BE2C (cell line): ENCODE measurements at regions not wholly inside any gene's neighbourhood (a gene's known extent, or its start where the extent isn't known, plus 50 kb on each side); places are given as distances from the start of the nearest gene placed in this dataset.

ENCODE experiments used
- DNase-seq: peaks from one replicate; pipeline ENCODE4 v3.0.0-alpha.2; 2020
- H3K27me3 ChIP-seq: fragments of 250-450 bp; sonication (Bioruptor Pico); 2 replicates; pipeline ENCODE4 v1.5.1; 2020; ENCODE audit warnings: mild to moderate bottlenecking
- H3K36me3 ChIP-seq: fragments of 250-450 bp; sonication (Bioruptor Pico); 2 replicates; pipeline ENCODE4 v1.5.1; 2020; ENCODE audit warnings: mild to moderate bottlenecking
- H3K4me1 ChIP-seq: fragments of 250-450 bp; sonication (Bioruptor Pico); 2 replicates; pipeline ENCODE4 v1.5.1; 2020
- H3K4me3 ChIP-seq: 2 replicates; pipeline ENCODE4 v1.5.1; 2011; ENCODE audit warnings: low read depth, low read length
- H3K9me3 ChIP-seq: fragments of 250-450 bp; sonication (Bioruptor Pico); 2 replicates; pipeline ENCODE4 v1.5.1; 2020
- CTCF ChIP-seq: IDR thresholded peaks from 2 replicates; pipeline ENCODE4 v1.5.1; 2012; ENCODE audit warnings: mild to moderate bottlenecking, low read depth, low read length

GRCh38 chr17:53039981-53040380, 782.7 kb upstream of the KIF2B start:
- no peaks in the 10 kb centered on the region for H3K4me1 ChIP-seq
- TF ChIP-seq CTCF, result no peak
- no peaks in the 10 kb centered on the region for H3K27me3 ChIP-seq
- no peak overlapping the region for H3K4me3 ChIP-seq
- no peak for DNase-seq
- H3K36me3 ChIP-seq, result no peaks in the 10 kb centered on the region
- H3K9me3 ChIP-seq, result no peaks in the 10 kb centered on the region

GRCh38 chr17:53033297-53033696, 789.4 kb upstream of the KIF2B start:
- Histone ChIP-seq H3K36me3 (no peaks in the 10 kb centered on the region), H3K9me3 (no peaks in the 10 kb centered on the region), H3K4me3 (no peak overlapping the region), H3K27me3 (no peaks in the 10 kb centered on the region), H3K4me1 (peaks cover 6% of the 10 kb centered on the region)
- DNase-seq, result no peak
- no peak for TF ChIP-seq CTCF

- DNase-seq, result peak; percentile 84
- Histone ChIP-seq H3K36me3 (no peaks in the 10 kb centered on the region), H3K27me3 (no peaks in the 10 kb centered on the region), H3K9me3 (no peaks in the 10 kb centered on the region), H3K4me3 (no peak overlapping the region), H3K4me1 (peaks cover 6% of the 10 kb centered on the region)
- peak; percentile 96 for TF ChIP-seq CTCF
These were observed 789.9 kb upstream of the KIF2B start for GRCh38 chr17:53032861-53033271.

- no peak for DNase-seq
- no peak overlapping the region for H3K4me3 ChIP-seq
- no peaks in the 10 kb centered on the region for H3K36me3 ChIP-seq
- H3K4me1 ChIP-seq, result no peaks in the 10 kb centered on the region
- H3K27me3 ChIP-seq, result no peaks in the 10 kb centered on the region
- TF ChIP-seq CTCF, result no peak
- H3K9me3 ChIP-seq, result 0 out of 2 replicates have a peak, but pooled peaks cover 2% of the 10 kb centered on the region
These were observed 805.5 kb upstream of the KIF2B start for GRCh38 chr17:53017227-53017626.

GRCh38 chr17:53016085-53016484, 806.6 kb upstream of the KIF2B start:
- no peaks in the 10 kb centered on the region for H3K4me1 ChIP-seq
- no peak for DNase-seq
- 0 out of 2 replicates have a peak, but pooled peaks cover 2% of the 10 kb centered on the region for H3K9me3 ChIP-seq
- no peak for TF ChIP-seq CTCF
- H3K27me3 ChIP-seq, result no peaks in the 10 kb centered on the region
- H3K36me3 ChIP-seq, result no peaks in the 10 kb centered on the region
- no peak overlapping the region for H3K4me3 ChIP-seq

- Histone ChIP-seq H3K9me3 (no peaks in the 10 kb centered on the region), H3K4me1 (no peaks in the 10 kb centered on the region), H3K36me3 (no peaks in the 10 kb centered on the region), H3K27me3 (no peaks in the 10 kb centered on the region), H3K4me3 (no peak overlapping the region)
- no peak for DNase-seq
- no peak for TF ChIP-seq CTCF
These were observed 810.4 kb upstream of the KIF2B start for GRCh38 chr17:53012364-53012763.
